Muscle of leg (tissue), 3 donors: ENCODE measurements at regions not wholly inside any gene's neighbourhood (a gene's known extent, or its start where the extent isn't known, plus 50 kb on each side); places are given as distances from the start of the nearest gene placed in this dataset.
A peak's percentile ranks its signal among the peaks of the same experiment; 100 is the strongest.

Source experiments
- DNase-seq: peaks from one replicate; pipeline ENCODE4 v3.0.0; 2013
- H3K27ac ChIP-seq: one replicate; pipeline ENCODE4 v1.5.1; 2013; ENCODE audit warnings: mild to moderate bottlenecking, low read length, control low read depth
- H3K27me3 ChIP-seq: one replicate; pipeline ENCODE4 v1.6.1; 2013; ENCODE audit warnings: low read length; ENCODE audit not compliant: control insufficient read depth, insufficient read depth
- H3K36me3 ChIP-seq: one replicate; pipeline ENCODE4 v1.6.1; 2013; ENCODE audit warnings: low read length; ENCODE audit not compliant: control insufficient read depth, insufficient read depth
- H3K4me1 ChIP-seq: one replicate; pipeline ENCODE4 v1.6.1; 2013; ENCODE audit warnings: low read length; ENCODE audit not compliant: control insufficient read depth, insufficient read depth
- H3K4me3 ChIP-seq: one replicate; pipeline ENCODE4 v1.5.1; 2013; ENCODE audit warnings: low read length, control low read depth
- H3K9me3 ChIP-seq: replicated peaks from 2 replicates; pipeline ENCODE4 v1.6.1; 2013; ENCODE audit warnings: low read depth, low read length; ENCODE audit not compliant: control insufficient read depth
- WGBS: methylation state at CpG from one replicate; pipeline ENCODE4 v1.1.5; 2013; ENCODE audit warnings: missing lambda C conversion rate; ENCODE audit not compliant: insufficient coverage; 5-methylcytosine and 5-hydroxymethylcytosine counted together

DNA sequence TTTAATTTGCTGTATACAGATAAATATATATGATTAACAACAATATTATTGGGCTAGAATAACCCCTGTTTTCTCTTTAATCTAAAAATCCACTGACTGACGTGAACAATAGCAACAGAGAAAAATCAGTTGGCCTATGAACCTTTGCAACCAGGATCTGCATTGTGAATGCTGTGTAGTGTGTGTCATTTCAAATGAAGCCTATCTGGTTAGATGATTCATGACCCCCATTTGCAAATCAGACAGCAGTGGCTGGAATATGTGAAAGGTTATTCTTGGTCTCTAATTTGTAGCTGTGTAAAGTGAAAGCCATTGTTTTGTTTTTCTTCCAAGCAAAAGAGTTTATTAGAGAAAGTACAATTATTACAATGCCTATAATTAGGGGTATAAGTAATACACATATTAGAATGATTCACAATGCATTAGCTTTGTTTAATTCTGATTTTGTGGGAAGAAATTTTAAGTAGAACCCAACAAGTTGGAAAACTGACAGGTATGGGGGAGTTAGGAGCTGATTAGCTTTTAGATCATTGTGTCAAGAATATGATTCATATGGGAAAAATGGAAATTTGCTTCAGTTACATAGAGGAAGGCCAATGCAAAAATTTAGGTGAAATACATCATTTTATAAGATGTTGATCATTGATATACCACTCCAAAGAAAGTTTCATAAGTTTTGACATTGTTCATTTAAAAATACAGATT lies 1362.2 kb upstream of the TMEFF2 start:
- DNase-seq = no peak
- no peaks in the 10 kb centered on the region for H3K9me3 ChIP-seq
- no peaks in the 10 kb centered on the region for H3K36me3 ChIP-seq
- no peak overlapping the region for H3K4me3 ChIP-seq
- H3K27ac ChIP-seq = no peak overlapping the region
- no peaks in the 10 kb centered on the region for H3K4me1 ChIP-seq
- WGBS = no CpG with 5 or more reads among the region's 1 CpG
- no peaks in the 10 kb centered on the region for H3K27me3 ChIP-seq

DNA sequence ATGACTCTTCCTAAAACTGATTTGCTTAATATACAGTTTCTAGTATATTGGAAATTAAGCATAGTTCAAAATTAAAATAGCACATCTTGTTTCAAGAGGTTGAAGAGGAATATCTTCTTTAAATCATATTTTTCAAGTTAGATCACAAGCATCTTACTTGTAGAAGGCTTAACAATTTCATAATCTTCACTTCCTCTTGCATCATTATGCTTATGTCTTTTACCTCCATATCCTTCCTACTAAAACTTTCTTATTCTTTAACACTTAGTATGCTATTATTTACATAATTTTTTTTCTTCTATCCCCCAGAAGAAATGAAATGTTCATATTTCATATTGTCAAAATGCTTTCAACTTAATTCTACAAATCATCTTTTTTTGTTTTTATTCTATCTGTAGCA lies 1354.9 kb upstream of the TMEFF2 start:
- no peaks in the 10 kb centered on the region for H3K36me3 ChIP-seq
- H3K27ac ChIP-seq = no peak overlapping the region
- H3K4me3 ChIP-seq = no peak overlapping the region
- no peaks in the 10 kb centered on the region for H3K27me3 ChIP-seq
- no peak for DNase-seq
- H3K4me1 ChIP-seq = no peaks in the 10 kb centered on the region
- no peaks in the 10 kb centered on the region for H3K9me3 ChIP-seq

DNA sequence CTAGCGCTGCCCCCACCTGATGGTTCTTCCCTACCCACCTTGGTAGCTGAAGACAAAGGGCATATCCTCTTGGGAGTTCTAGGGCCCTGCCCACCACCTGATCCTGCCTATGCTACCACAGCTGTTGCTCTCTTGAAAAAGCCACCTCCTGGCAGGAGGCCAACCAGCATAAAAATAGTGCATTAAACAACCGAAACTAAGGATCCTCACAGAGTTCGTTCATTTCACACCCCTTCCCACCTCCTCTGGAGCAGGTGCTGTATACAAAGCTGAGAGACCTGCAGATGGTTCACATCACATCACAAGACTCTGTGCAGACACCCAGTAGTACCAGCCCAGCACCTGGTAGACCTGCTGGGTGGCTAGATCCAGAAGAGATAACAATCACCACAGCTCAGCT lies 1348.0 kb upstream of the TMEFF2 start:
- 86% methylated on average over 2 of the region's 3 CpGs for WGBS
- H3K36me3 ChIP-seq = no peaks in the 10 kb centered on the region
- H3K9me3 ChIP-seq = peaks cover 10% of the 10 kb centered on the region
- H3K4me1 ChIP-seq = no peaks in the 10 kb centered on the region
- H3K27ac ChIP-seq = no peak overlapping the region
- no peaks in the 10 kb centered on the region for H3K27me3 ChIP-seq
- no peak for DNase-seq
- H3K4me3 ChIP-seq = no peak overlapping the region

DNA sequence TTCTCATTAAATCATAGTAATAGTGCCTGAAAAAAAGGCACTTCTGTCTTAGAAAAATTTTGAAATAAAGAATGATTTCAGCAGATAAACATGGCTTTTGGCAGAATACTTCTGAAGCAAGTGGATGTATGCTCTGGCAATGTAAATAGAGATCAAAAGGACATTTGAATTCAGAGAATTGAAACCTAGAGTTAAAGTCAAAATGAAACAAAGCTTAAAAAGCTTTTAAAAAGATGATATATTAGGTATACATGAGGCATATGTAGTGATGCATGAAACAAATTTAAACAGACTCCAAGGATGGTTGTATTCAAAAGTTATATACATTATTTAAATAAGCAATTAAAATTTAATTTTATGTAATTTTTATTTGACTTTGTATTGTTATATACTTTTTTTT lies 1344.5 kb upstream of the TMEFF2 start:
- Histone ChIP-seq H3K27ac (no peak overlapping the region), H3K4me1 (no peaks in the 10 kb centered on the region), H3K9me3 (peaks cover 10% of the 10 kb centered on the region), H3K4me3 (no peak overlapping the region), H3K27me3 (no peaks in the 10 kb centered on the region), H3K36me3 (no peaks in the 10 kb centered on the region)
- DNase-seq = peak; percentile 4

DNA sequence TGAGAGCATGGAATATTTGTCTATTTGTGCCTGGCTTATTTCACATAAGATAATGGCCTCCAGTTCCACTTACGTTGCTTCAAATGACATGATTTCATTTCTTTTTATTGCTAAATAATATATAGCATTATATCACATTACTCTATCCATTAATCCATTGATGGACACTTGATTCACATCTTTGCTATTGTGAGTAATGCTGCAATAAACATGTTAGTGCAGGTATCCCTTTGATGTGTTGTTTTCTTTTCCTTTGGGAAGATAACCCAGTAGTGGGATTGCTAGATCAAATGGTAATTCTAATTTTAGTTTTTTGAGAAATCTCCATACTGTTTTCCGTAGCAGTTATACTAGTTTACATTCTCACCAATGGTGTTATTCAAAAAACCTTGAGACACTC lies 1343.3 kb upstream of the TMEFF2 start:
- Histone ChIP-seq H3K4me3 (no peak overlapping the region), H3K27me3 (no peaks in the 10 kb centered on the region), H3K27ac (no peak overlapping the region), H3K9me3 (peaks cover 10% of the 10 kb centered on the region), H3K4me1 (no peaks in the 10 kb centered on the region), H3K36me3 (no peaks in the 10 kb centered on the region)
- no peak for DNase-seq
- no CpG with 5 or more reads among the region's 2 CpGs for WGBS

DNA sequence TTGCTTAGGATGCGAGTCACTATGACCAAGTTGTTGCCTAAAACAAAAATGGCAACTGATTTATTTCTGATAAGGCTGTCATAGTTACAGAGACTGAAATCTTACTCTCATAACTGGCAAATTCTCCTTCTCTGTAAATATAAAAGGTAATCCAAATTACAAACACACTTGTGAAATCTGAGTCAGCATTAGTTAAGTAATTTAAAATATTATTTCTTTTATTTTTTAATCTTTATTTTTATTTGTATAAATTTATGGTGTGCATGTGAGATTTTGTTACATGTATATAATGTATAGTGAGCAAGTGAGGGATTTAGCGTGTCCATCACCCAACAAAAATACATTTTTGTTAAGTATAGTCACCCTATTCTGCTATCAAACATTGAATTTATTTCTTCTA lies 1342.8 kb upstream of the TMEFF2 start:
- Histone ChIP-seq H3K27me3 (no peaks in the 10 kb centered on the region), H3K9me3 (peaks cover 6% of the 10 kb centered on the region), H3K4me1 (no peaks in the 10 kb centered on the region), H3K4me3 (no peak overlapping the region), H3K27ac (no peak overlapping the region), H3K36me3 (no peaks in the 10 kb centered on the region)
- WGBS = no CpG with 5 or more reads among the region's 2 CpGs
- DNase-seq = no peak

DNA sequence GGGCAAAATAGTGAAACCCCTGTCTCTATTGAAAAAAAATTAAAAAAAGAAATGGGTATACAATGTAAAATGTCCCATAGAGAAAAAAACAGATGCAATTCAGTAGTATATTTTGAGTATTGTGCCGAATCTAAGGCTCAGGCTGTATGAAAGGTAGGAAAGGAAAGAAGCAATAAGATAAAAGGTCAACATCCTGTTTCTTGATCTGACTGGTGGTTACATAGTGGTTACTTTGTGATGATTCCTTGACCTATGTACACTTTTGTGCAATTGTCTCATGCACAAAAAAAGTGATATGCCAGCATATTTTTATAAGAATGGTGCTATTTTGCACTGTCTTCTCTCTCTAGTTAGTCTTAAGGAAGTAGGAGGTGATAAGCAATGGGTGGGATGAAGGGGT lies 1333.7 kb upstream of the TMEFF2 start:
- no peaks in the 10 kb centered on the region for H3K4me1 ChIP-seq
- H3K27me3 ChIP-seq = no peaks in the 10 kb centered on the region
- no peaks in the 10 kb centered on the region for H3K9me3 ChIP-seq
- WGBS = 86% methylated on average over 1 of the region's 1 CpG
- no peak overlapping the region for H3K4me3 ChIP-seq
- no peak for DNase-seq
- no peaks in the 10 kb centered on the region for H3K36me3 ChIP-seq
- H3K27ac ChIP-seq = no peak overlapping the region

DNA sequence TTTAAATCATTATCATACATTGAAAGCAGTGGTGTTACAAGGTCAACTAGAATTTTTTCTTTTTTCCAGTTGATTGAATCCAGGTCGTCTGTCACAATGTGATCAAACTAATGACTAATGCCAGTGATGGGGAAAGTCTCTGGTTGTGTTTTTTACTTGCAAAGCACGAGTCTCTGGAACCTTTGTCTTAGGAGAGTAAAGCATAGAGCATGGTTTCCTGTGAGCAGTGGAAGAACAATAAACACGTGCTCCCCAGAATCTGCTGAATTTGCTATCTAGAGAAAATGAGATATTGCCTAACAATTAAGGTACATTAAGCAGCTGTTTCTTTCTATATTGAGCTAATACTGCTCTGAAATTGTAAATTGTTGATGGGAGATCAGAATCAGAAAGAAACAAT lies 1332.4 kb upstream of the TMEFF2 start:
- no CpG with 5 or more reads among the region's 3 CpGs for WGBS
- Histone ChIP-seq H3K36me3 (no peaks in the 10 kb centered on the region), H3K27ac (no peak overlapping the region), H3K9me3 (no peaks in the 10 kb centered on the region), H3K4me3 (no peak overlapping the region), H3K4me1 (no peaks in the 10 kb centered on the region), H3K27me3 (no peaks in the 10 kb centered on the region)
- DNase-seq = no peak

DNA sequence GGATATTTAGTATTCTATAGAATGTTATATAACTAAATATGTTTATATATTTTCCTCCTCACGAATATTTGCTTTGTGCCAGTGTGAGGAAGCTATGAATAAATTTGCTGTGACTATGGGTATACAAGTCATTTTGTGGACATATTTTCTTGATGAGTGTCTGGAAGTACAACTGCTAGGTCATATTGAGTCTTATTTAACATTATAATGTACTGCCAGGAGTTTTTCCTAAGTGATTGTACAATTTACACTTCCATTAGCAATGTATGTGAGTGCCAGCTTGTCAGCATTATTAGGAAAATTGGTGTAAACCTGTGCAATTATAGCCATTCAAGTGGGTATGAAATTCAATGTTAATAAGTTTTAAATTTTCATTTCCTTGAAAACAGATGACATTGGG lies 1328.9 kb upstream of the TMEFF2 start:
- Histone ChIP-seq H3K9me3 (no peaks in the 10 kb centered on the region), H3K27ac (no peak overlapping the region), H3K4me1 (no peaks in the 10 kb centered on the region), H3K27me3 (no peaks in the 10 kb centered on the region), H3K4me3 (no peak overlapping the region), H3K36me3 (no peaks in the 10 kb centered on the region)
- no CpG with 5 or more reads among the region's 1 CpG for WGBS
- no peak for DNase-seq

DNA sequence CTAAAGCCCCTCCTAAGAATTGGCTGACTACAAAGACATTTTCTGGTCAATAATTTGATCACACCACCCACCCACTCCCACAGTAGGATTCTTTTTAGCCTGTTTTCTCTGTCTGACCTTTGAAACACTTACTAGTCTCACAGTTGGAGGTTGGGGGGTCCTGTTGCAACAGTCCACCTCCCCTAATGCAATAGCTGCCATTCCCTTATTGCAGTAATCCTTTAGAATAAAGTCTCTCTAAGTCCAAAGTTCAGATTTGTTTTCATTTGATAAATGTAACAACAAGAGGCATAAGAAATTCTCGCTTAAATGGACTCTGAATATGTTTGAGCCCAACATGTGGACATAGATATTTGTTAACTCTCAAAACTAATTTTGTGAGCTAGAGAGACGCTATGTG lies 1326.8 kb upstream of the TMEFF2 start:
- H3K36me3 ChIP-seq = no peaks in the 10 kb centered on the region
- DNase-seq = no peak
- no peak overlapping the region for H3K4me3 ChIP-seq
- H3K9me3 ChIP-seq = no peaks in the 10 kb centered on the region
- no CpG with 5 or more reads among the region's 2 CpGs for WGBS
- no peaks in the 10 kb centered on the region for H3K27me3 ChIP-seq
- H3K4me1 ChIP-seq = no peaks in the 10 kb centered on the region
- H3K27ac ChIP-seq = no peak overlapping the region
